ENCODE measurements at regions not wholly inside any gene's neighbourhood (a gene's known extent, or its start where the extent isn't known, plus 50 kb on each side); places are given as distances from the start of the nearest gene placed in this dataset.

GRCh38 chr11:20311444-20311843 is 52.1 kb upstream of the HTATIP2 start:
- DNase-seq: no peak

- no peak for DNase-seq
Observed at GRCh38 chr11:20310596-20311394, 52.7 kb upstream of the HTATIP2 start.

- DNase-seq: no peak
Observed at GRCh38 chr11:20310137-20310536, 53.4 kb upstream of the HTATIP2 start.

GRCh38 chr11:20309231-20310025 is 54.1 kb upstream of the HTATIP2 start:
- DNase-seq: no peak

GRCh38 chr11:20308601-20309000 is 54.9 kb upstream of the HTATIP2 start:
- no peak for DNase-seq

- no peak for DNase-seq
Observed at GRCh38 chr11:20303391-20303965, 60.0 kb upstream of the HTATIP2 start.

GRCh38 chr11:20293992-20294391 is 69.5 kb upstream of the HTATIP2 start:
- no peak for DNase-seq

- no peak for DNase-seq
Observed at GRCh38 chr11:20293531-20293930, 70.0 kb upstream of the HTATIP2 start.

- DNase-seq: no peak
Observed at GRCh38 chr11:20289732-20290131, 73.8 kb upstream of the HTATIP2 start.

- DNase-seq: no peak
Observed at GRCh38 chr11:20283475-20283874, 80.0 kb upstream of the HTATIP2 start.

- no peak for DNase-seq
Observed at GRCh38 chr11:20278727-20279126, 84.8 kb upstream of the HTATIP2 start.

GRCh38 chr11:20277014-20277413 is 86.5 kb upstream of the HTATIP2 start:
- DNase-seq: no peak

GRCh38 chr11:20275987-20276965 is 87.2 kb upstream of the HTATIP2 start:
- DNase-seq: no peak

- DNase-seq: no peak
Observed at GRCh38 chr11:20274031-20274430, 89.5 kb upstream of the HTATIP2 start.

GRCh38 chr11:20261526-20261925 is 101.3 kb upstream of the DBX1 start:
- DNase-seq: no peak

- no peak for DNase-seq
Observed at GRCh38 chr11:20260307-20260706, 100.0 kb upstream of the DBX1 start.

- no peak for DNase-seq
Observed at GRCh38 chr11:20259506-20259905, 99.2 kb upstream of the DBX1 start.

GRCh38 chr11:20258376-20258895 is 98.2 kb upstream of the DBX1 start:
- DNase-seq: peak in 1 of 2 experiments; percentile 66

- DNase-seq: no peak
Observed at GRCh38 chr11:20256925-20257324, 96.7 kb upstream of the DBX1 start.

- DNase-seq: no peak
Observed at GRCh38 chr11:20253796-20254195, 93.5 kb upstream of the DBX1 start.

- DNase-seq: no peak
Observed at GRCh38 chr11:20251496-20251895, 91.2 kb upstream of the DBX1 start.

- no peak for DNase-seq
Observed at GRCh38 chr11:20250644-20251247, 90.5 kb upstream of the DBX1 start.
